ENCODE measurements at regions not wholly inside any gene's neighbourhood (a gene's known extent, or its start where the extent isn't known, plus 50 kb on each side); places are given as distances from the start of the nearest gene placed in this dataset.

GRCh38 chr3:168996622-168997021, 666.9 kb downstream of the MECOM start (continued):
- TF ChIP-seq IRF1 (CRISPR knock-in tag; IDR thresholded peaks at IDR 0.05) = no peak
- TF ChIP-seq E2F4 (CRISPR knock-in tag; IDR thresholded peaks at IDR 0.05; ENCODE audit: borderline replicate concordance, low read depth) = no peak
- TF ChIP-seq USF1 (CRISPR knock-in tag; IDR thresholded peaks at IDR 0.05) = no peak
- TF ChIP-seq ERG (CRISPR knock-in tag; IDR thresholded peaks at IDR 0.05) = no peak
- TF ChIP-seq ZBTB21 (CRISPR knock-in tag; IDR thresholded peaks at IDR 0.05; ENCODE audit: borderline replicate concordance) = no peak

- DNase-seq (ENCODE audit: low spot score) = no peak
- Mint-ChIP-seq H3K36me3 (no peaks in the 10 kb centered on the region), H3K4me1 (peaks cover 10% of the 10 kb centered on the region), H3K27ac (no peak overlapping the region), H3K4me3 (no peak overlapping the region), H3K9me3 (no peaks in the 10 kb centered on the region), H3K27me3 (ENCODE audit: low read depth) (no peaks in the 10 kb centered on the region)
- ChIA-PET POLR2A (no interaction called here), CTCF (no interaction called here)
- ATAC-seq = no peak
- TF ChIP-seq SP1 (CRISPR knock-in tag; conservative IDR thresholded peaks at IDR 0.05) (no peak), GABPB1 (CRISPR knock-in tag; IDR thresholded peaks at IDR 0.05) (peak; percentile 82), ZSCAN18 (CRISPR knock-in tag; IDR thresholded peaks at IDR 0.05) (no peak)
Measured at GRCh38 chr3:168995129-168995528, 668.4 kb downstream of the MECOM start.

- H3K27me3 Mint-ChIP-seq (ENCODE audit: low read depth) = no peaks in the 10 kb centered on the region
- TF ChIP-seq CREB1 (CRISPR knock-in tag; IDR thresholded peaks at IDR 0.05) (no peak), RORB (CRISPR knock-in tag; IDR thresholded peaks at IDR 0.05) (no peak), OVOL2 (CRISPR knock-in tag; IDR thresholded peaks at IDR 0.05; ENCODE audit: borderline replicate concordance) (no peak), PRRX2 (CRISPR knock-in tag; IDR thresholded peaks at IDR 0.05) (no peak), ZNF121 (CRISPR knock-in tag; IDR thresholded peaks at IDR 0.05) (no peak), AR (CRISPR knock-in tag; IDR thresholded peaks at IDR 0.05) (no peak), NFYB (CRISPR knock-in tag; conservative IDR thresholded peaks at IDR 0.05; ENCODE audit: low read depth) (no peak)
- H3K27ac Mint-ChIP-seq = no peak overlapping the region
- no peak for DNase-seq (ENCODE audit: low spot score)
- no peaks in the 10 kb centered on the region for H3K36me3 Mint-ChIP-seq
- no peak for ATAC-seq
- ChIA-PET CTCF (no interaction called here), POLR2A (no interaction called here)
- no peak overlapping the region for H3K4me3 Mint-ChIP-seq
- peaks cover 8% of the 10 kb centered on the region for H3K4me1 Mint-ChIP-seq
- H3K9me3 Mint-ChIP-seq = no peaks in the 10 kb centered on the region
Measured at GRCh38 chr3:168991803-168992202, 671.7 kb downstream of the MECOM start.
